CD14-positive monocyte (primary cell): ENCODE measurements at regions not wholly inside any gene's neighbourhood (a gene's known extent, or its start where the extent isn't known, plus 50 kb on each side); places are given as distances from the start of the nearest gene placed in this dataset.

Experiments
- DNase-seq, 3 donors: peaks; one replicate each; pipeline ENCODE4 v3.0.0-alpha.2; 2011 to 2022
- H2AFZ ChIP-seq: 2 replicates; pipeline ENCODE4 v1.6.0; 2012; ENCODE audit warnings: mild to moderate bottlenecking, low read depth, low read length, inconsistent platforms; ENCODE audit not compliant: insufficient read depth, poor library complexity, severe bottlenecking
- H3K27ac ChIP-seq, 2 donors: 1 replicate in 1 of 2; 2 replicates in 1 of 2; pipeline ENCODE4 v1.5.1; 2012 to 2013; ENCODE audit warnings: low read length in 2 of 2, control low read depth in 1 of 2, inconsistent platforms in 1 of 2, low read depth in 1 of 2, mild to moderate bottlenecking in 1 of 2
- H3K27me3 ChIP-seq, 2 donors: one replicate each; pipeline versions ENCODE4 v1.6.0 to v1.6.1; 2011 to 2013; ENCODE audit warnings: low read length in 2 of 2; ENCODE audit not compliant: control insufficient read depth in 2 of 2, insufficient read depth in 2 of 2
- H3K36me3 ChIP-seq, 2 donors: replicated peaks in 1 of 2; 1 replicate in 1 of 2; 2 replicates in 1 of 2; pipeline versions ENCODE4 v1.5.1 to v1.6.1; 2012 to 2013; ENCODE audit warnings: low read length in 2 of 2, control low read depth in 1 of 2, inconsistent platforms in 1 of 2, mild to moderate bottlenecking in 1 of 2; ENCODE audit not compliant: insufficient read depth in 2 of 2, control insufficient read depth in 1 of 2
- H3K4me1 ChIP-seq, 2 donors: 1 replicate in 1 of 2; 2 replicates in 1 of 2; pipeline versions ENCODE4 v1.5.1 to v1.6.1; 2012 to 2013; ENCODE audit warnings: low read length in 2 of 2, control low read depth in 1 of 2, inconsistent platforms in 1 of 2, mild to moderate bottlenecking in 1 of 2, moderate library complexity in 1 of 2; ENCODE audit not compliant: insufficient read depth in 2 of 2, control insufficient read depth in 1 of 2
- H3K4me2 ChIP-seq: replicated peaks from 2 replicates; pipeline ENCODE3; 2012; ENCODE audit warnings: low read length, moderate library complexity, mild to moderate bottlenecking; ENCODE audit not compliant: poor library complexity, severe bottlenecking; ENCODE audit errors: extremely low read depth
- H3K4me3 ChIP-seq, 3 experiments: fragments of 200-600 bp in 1 of 3; sonication (generic) in 1 of 3; replicated peaks in 1 of 3; 1 replicate in 2 of 3; 2 replicates in 1 of 3; pipeline ENCODE4 v1.5.1; 2011 to 2013; ENCODE audit warnings: low read length in 3 of 3, mild to moderate bottlenecking in 3 of 3, control low read depth in 2 of 3, low read depth in 2 of 3, inconsistent platforms in 1 of 3, moderate library complexity in 1 of 3
- H3K79me2 ChIP-seq: 2 replicates; pipeline ENCODE4 v1.6.0; 2012; ENCODE audit warnings: mild to moderate bottlenecking, control low read depth, inconsistent platforms, low read length, moderate library complexity; ENCODE audit not compliant: insufficient read depth
- H3K9ac ChIP-seq: 2 replicates; pipeline ENCODE4 v1.6.0; 2017; ENCODE audit warnings: low read length, mild to moderate bottlenecking; ENCODE audit not compliant: insufficient read depth, poor library complexity, severe bottlenecking
- H3K9me3 ChIP-seq, 2 donors: replicated peaks in 1 of 2; 1 replicate in 1 of 2; 2 replicates in 1 of 2; pipeline versions ENCODE4 v1.5.1 to v1.6.1; 2012 to 2013; ENCODE audit warnings: low read length in 2 of 2, control low read depth in 1 of 2; ENCODE audit not compliant: control insufficient read depth in 1 of 2, insufficient read depth in 1 of 2
- H4K20me1 ChIP-seq: 2 replicates; pipeline ENCODE4 v1.6.0; 2012; ENCODE audit warnings: mild to moderate bottlenecking, low read length, control low read depth, moderate library complexity; ENCODE audit not compliant: insufficient read depth
- H3K27ac Mint-ChIP-seq, 7 donors: one replicate each; pipeline ENCODE4 v1.8.0; 2020; ENCODE audit warnings: mild to moderate bottlenecking in 7 of 7, mixed read lengths in 7 of 7, moderate library complexity in 6 of 7, inconsistent platforms in 2 of 7
- H3K27me3 Mint-ChIP-seq, 3 donors: one replicate each; pipeline ENCODE4 v1.8.0; 2021 to 2022; ENCODE audit warnings: low read depth in 3 of 3, mild to moderate bottlenecking in 3 of 3, mixed read lengths in 3 of 3, moderate library complexity in 3 of 3, inconsistent platforms in 1 of 3
- H3K36me3 Mint-ChIP-seq, 2 donors: one replicate each; pipeline ENCODE4 v1.8.0; 2020; ENCODE audit warnings: mixed read lengths in 2 of 2, inconsistent platforms in 1 of 2, mild to moderate bottlenecking in 1 of 2
- H3K4me1 Mint-ChIP-seq: one replicate; pipeline ENCODE4 v1.8.0; 2020; ENCODE audit warnings: mild to moderate bottlenecking, mixed read lengths
- H3K4me3 Mint-ChIP-seq, 2 donors: one replicate each; pipeline ENCODE4 v1.8.0; 2020; ENCODE audit warnings: mild to moderate bottlenecking in 2 of 2, mixed read lengths in 2 of 2, moderate library complexity in 1 of 2
- H3K9me3 Mint-ChIP-seq, 7 donors: one replicate each; pipeline ENCODE4 v1.8.0; 2020 to 2022; ENCODE audit warnings: mixed read lengths in 7 of 7, mild to moderate bottlenecking in 6 of 7, moderate library complexity in 6 of 7, inconsistent platforms in 2 of 7
- WGBS: methylation state at CpG from one replicate; pipeline ENCODE4 v1.1.5; 2013; ENCODE audit warnings: missing lambda C conversion rate; ENCODE audit not compliant: insufficient coverage; 5-methylcytosine and 5-hydroxymethylcytosine counted together
- intact Hi-C, 2 donors: fragments of 100-400 bp; cut with micrococcal nuclease; formaldehyde crosslinking; loops; one replicate each; pipeline versions ENCODE4 v1.15.0 to v1.15.1; 2023
- TF ChIP-seq, protein P1 (sequence below): fragments of 200-600 bp; IDR thresholded peaks from one replicate; pipeline ENCODE4 v1.8.0; 2022; ENCODE audit warnings: antibody characterized with exemption, mild to moderate bottlenecking

GRCh38 chr1:101098327-101098726, 72.7 kb upstream of the DPH5 start:
- no peaks in the 10 kb centered on the region for H3K36me3 Mint-ChIP-seq
- H3K4me1 Mint-ChIP-seq, result no peaks in the 10 kb centered on the region

GRCh38 chr1:101089613-101090338, 64.2 kb upstream of the DPH5 start:
- H3K36me3 Mint-ChIP-seq, result peaks cover 0 to 2% of the 10 kb centered on the region in 2 donors
- intact Hi-C loops, result no loop called here
- Histone ChIP-seq H3K4me3 (no peak overlapping the region), H3K4me2 (no peak overlapping the region), H3K36me3 (no peaks in the 10 kb centered on the region), H3K27ac (no peak overlapping the region), H3K4me1 (no peaks in the 10 kb centered on the region), H4K20me1 (no peaks in the 10 kb centered on the region), H3K79me2 (no peaks in the 10 kb centered on the region), H3K27me3 (no peaks in the 10 kb centered on the region), H2AFZ (no peak overlapping the region), H3K9ac (no peak overlapping the region), H3K9me3 (no peaks in the 10 kb centered on the region)
- TF ChIP-seq, protein P1, sequence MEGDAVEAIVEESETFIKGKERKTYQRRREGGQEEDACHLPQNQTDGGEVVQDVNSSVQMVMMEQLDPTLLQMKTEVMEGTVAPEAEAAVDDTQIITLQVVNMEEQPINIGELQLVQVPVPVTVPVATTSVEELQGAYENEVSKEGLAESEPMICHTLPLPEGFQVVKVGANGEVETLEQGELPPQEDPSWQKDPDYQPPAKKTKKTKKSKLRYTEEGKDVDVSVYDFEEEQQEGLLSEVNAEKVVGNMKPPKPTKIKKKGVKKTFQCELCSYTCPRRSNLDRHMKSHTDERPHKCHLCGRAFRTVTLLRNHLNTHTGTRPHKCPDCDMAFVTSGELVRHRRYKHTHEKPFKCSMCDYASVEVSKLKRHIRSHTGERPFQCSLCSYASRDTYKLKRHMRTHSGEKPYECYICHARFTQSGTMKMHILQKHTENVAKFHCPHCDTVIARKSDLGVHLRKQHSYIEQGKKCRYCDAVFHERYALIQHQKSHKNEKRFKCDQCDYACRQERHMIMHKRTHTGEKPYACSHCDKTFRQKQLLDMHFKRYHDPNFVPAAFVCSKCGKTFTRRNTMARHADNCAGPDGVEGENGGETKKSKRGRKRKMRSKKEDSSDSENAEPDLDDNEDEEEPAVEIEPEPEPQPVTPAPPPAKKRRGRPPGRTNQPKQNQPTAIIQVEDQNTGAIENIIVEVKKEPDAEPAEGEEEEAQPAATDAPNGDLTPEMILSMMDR, result no peak
- no peaks in the 10 kb centered on the region for H3K4me1 Mint-ChIP-seq
- peaks cover 0 to 1% (median 0%) of the 10 kb centered on the region in 3 donors for H3K27me3 Mint-ChIP-seq
- H3K9me3 Mint-ChIP-seq, result peaks cover 0 to 5% (median 0%) of the 10 kb centered on the region in 7 donors
- no peak for DNase-seq
- H3K27ac Mint-ChIP-seq, result no peak overlapping the region
- no peak overlapping the region for H3K4me3 Mint-ChIP-seq
- no CpG with 5 or more reads among the region's 2 CpGs for WGBS

More at GRCh38 chr1:101098327-101098726, 72.7 kb upstream of the DPH5 start:
- no peaks in the 10 kb centered on the region for H3K79me2 ChIP-seq
- DNase-seq, result no peak
- H3K27me3 ChIP-seq, result no peaks in the 10 kb centered on the region
- no peak overlapping the region for H2AFZ ChIP-seq
- Mint-ChIP-seq H3K27ac (no peak overlapping the region), H3K27me3 (no peaks in the 10 kb centered on the region), H3K4me3 (no peak overlapping the region), H3K9me3 (peaks cover 0 to 6% (median 0%) of the 10 kb centered on the region in 7 donors)
- no peak overlapping the region for H3K4me3 ChIP-seq
- intact Hi-C loops, result no loop called here
- H3K4me2 ChIP-seq, result no peak overlapping the region
- TF ChIP-seq, protein P1, result no peak
- H3K4me1 ChIP-seq, result no peaks in the 10 kb centered on the region
- no peaks in the 10 kb centered on the region for H4K20me1 ChIP-seq
- no peak overlapping the region for H3K27ac ChIP-seq
- H3K9ac ChIP-seq, result no peak overlapping the region
- H3K36me3 ChIP-seq, result no peaks in the 10 kb centered on the region
- H3K9me3 ChIP-seq, result no peaks in the 10 kb centered on the region
- no CpG with 5 or more reads among the region's 2 CpGs for WGBS
